ENCODE measurements at regions not wholly inside any gene's neighbourhood (a gene's known extent, or its start where the extent isn't known, plus 50 kb on each side); places are given as distances from the start of the nearest gene placed in this dataset.

- TF ChIP-seq POLR2AphosphoS5 (IDR thresholded peaks at IDR 0.05) (no peak), CTCF (IDR thresholded peaks at IDR 0.05) (no peak), POLR2A (IDR thresholded peaks at IDR 0.05) (no peak), EP300 (IDR thresholded peaks at IDR 0.05) (no peak)
Observed at GRCh38 chr13:53783471-53783870, 754.9 kb downstream of the OLFM4 start.

Measured in upper lobe of left lung (tissue), 4 donors.